ENCODE measurements at regions not wholly inside any gene's neighbourhood (a gene's known extent, or its start where the extent isn't known, plus 50 kb on each side); places are given as distances from the start of the nearest gene placed in this dataset.

GRCh38 chr14:88128816-88129215, 123.9 kb downstream of the GPR65 start:
- Mint-ChIP-seq H3K4me1 (peaks cover 11% of the 10 kb centered on the region), H3K4me3 (no peak overlapping the region), H3K27me3 (ENCODE audit: low read depth) (peaks cover 5% of the 10 kb centered on the region; the same call in 1 of the 2 replicates), H3K27ac (no peak overlapping the region), H3K9me3 (peaks cover 15% of the 10 kb centered on the region), H3K36me3 (no peaks in the 10 kb centered on the region)
- no peak for ATAC-seq
- TF ChIP-seq TP53 (CRISPR knock-in tag; IDR thresholded peaks at IDR 0.05) (no peak), MYBL2 (CRISPR knock-in tag; IDR thresholded peaks at IDR 0.05) (no peak), MXD4 (CRISPR knock-in tag; IDR thresholded peaks at IDR 0.05; ENCODE audit: borderline replicate concordance) (no peak), NFYB (CRISPR knock-in tag; conservative IDR thresholded peaks at IDR 0.05; ENCODE audit: low read depth) (no peak), ZNF121 (CRISPR knock-in tag; IDR thresholded peaks at IDR 0.05) (no peak), ZNF671 (CRISPR knock-in tag; IDR thresholded peaks at IDR 0.05) (no peak), NFATC4 (CRISPR knock-in tag; IDR thresholded peaks at IDR 0.05) (no peak), HMGA2 (CRISPR knock-in tag; IDR thresholded peaks at IDR 0.05) (no peak), ATF3 (CRISPR knock-in tag; conservative IDR thresholded peaks at IDR 0.05) (no peak), JAZF1 (CRISPR knock-in tag; IDR thresholded peaks at IDR 0.05) (no peak)
- TF ChIP-seq, protein P1, sequence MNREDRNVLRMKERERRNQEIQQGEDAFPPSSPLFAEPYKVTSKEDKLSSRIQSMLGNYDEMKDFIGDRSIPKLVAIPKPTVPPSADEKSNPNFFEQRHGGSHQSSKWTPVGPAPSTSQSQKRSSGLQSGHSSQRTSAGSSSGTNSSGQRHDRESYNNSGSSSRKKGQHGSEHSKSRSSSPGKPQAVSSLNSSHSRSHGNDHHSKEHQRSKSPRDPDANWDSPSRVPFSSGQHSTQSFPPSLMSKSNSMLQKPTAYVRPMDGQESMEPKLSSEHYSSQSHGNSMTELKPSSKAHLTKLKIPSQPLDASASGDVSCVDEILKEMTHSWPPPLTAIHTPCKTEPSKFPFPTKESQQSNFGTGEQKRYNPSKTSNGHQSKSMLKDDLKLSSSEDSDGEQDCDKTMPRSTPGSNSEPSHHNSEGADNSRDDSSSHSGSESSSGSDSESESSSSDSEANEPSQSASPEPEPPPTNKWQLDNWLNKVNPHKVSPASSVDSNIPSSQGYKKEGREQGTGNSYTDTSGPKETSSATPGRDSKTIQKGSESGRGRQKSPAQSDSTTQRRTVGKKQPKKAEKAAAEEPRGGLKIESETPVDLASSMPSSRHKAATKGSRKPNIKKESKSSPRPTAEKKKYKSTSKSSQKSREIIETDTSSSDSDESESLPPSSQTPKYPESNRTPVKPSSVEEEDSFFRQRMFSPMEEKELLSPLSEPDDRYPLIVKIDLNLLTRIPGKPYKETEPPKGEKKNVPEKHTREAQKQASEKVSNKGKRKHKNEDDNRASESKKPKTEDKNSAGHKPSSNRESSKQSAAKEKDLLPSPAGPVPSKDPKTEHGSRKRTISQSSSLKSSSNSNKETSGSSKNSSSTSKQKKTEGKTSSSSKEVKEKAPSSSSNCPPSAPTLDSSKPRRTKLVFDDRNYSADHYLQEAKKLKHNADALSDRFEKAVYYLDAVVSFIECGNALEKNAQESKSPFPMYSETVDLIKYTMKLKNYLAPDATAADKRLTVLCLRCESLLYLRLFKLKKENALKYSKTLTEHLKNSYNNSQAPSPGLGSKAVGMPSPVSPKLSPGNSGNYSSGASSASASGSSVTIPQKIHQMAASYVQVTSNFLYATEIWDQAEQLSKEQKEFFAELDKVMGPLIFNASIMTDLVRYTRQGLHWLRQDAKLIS (CRISPR knock-in tag; IDR thresholded peaks at IDR 0.05; ENCODE audit: borderline replicate concordance) = no peak
- ChIA-PET CTCF (interaction anchor here (1.9 kb wide), 1 partner anchor 40 kb away, joined by 9 read pairs; no protein-coding TSS in a partner anchor), POLR2A (no interaction called here)
- DNase-seq (ENCODE audit: low spot score) = no peak

DNA sequence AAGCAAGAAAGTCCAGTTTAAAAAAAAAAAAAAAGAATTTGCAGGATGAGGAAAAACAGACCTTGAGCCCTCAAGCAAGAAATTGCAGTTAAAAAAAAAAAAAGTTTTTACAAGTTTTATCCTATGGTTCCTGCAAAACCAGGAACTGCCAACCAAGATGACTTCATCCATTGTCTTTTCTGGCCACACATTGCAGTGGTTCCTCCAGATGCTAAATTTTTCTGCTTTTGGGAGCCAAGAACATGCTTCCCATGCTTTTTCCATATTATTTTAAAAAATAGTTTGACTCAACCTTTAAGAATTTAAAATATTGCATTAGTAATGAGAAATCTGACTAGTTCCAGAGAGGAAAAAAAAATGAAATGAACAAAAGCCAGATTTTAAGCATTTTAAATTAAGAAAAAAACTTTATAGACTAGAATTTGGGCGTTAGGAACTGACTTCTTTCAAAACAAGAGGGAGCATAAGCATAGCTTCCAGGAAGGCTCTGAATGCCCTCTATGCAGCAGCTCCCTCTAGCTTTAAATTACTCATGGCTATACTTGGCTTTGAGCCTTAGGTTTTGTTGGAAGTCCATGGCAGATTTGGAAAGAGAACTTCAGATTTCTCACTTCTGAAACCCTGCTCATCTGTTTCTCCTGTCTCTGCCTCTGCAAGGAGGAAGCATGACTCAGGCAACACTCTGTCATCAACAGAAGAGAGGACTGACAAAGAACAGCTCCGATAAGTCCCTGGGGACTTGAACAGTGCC, 124.5 kb downstream of the GPR65 start:
- Mint-ChIP-seq H3K4me1 (peaks cover 11% of the 10 kb centered on the region), H3K36me3 (no peaks in the 10 kb centered on the region), H3K4me3 (no peak overlapping the region), H3K27me3 (ENCODE audit: low read depth) (peaks cover 5% of the 10 kb centered on the region; the same call in 1 of the 2 replicates), H3K9me3 (peaks cover 15% of the 10 kb centered on the region), H3K27ac (no peak overlapping the region)
- no peak for DNase-seq (ENCODE audit: low spot score)
- ChIA-PET CTCF (interaction anchor here (0.7 to 1.6 kb wide), 3 partner anchors 60 to 115 kb away, joined by 3 to 12 read pairs (median 7); no protein-coding TSS in a partner anchor), POLR2A (interaction anchor here (0.7 kb wide), 1 partner anchor 378 kb away, joined by 3 read pairs; no protein-coding TSS in a partner anchor)
- ATAC-seq = peak; percentile 80
- TF ChIP-seq ZNF138 (CRISPR knock-in tag; conservative IDR thresholded peaks at IDR 0.05) (no peak), E2F4 (CRISPR knock-in tag; IDR thresholded peaks at IDR 0.05; ENCODE audit: borderline replicate concordance, low read depth) (no peak), NR1H2 (CRISPR knock-in tag; IDR thresholded peaks at IDR 0.05) (no peak), TEAD4 (CRISPR knock-in tag; IDR thresholded peaks at IDR 0.05) (no peak), ERG (CRISPR knock-in tag; IDR thresholded peaks at IDR 0.05) (no peak), NFYB (CRISPR knock-in tag; conservative IDR thresholded peaks at IDR 0.05; ENCODE audit: low read depth) (no peak), NFATC4 (CRISPR knock-in tag; IDR thresholded peaks at IDR 0.05) (no peak), PRDM15 (CRISPR knock-in tag; IDR thresholded peaks at IDR 0.05) (no peak), ATF2 (CRISPR knock-in tag; IDR thresholded peaks at IDR 0.05; ENCODE audit: borderline replicate concordance, low read depth) (no peak)
